ENCODE measurements at regions not wholly inside any gene's neighbourhood (a gene's known extent, or its start where the extent isn't known, plus 50 kb on each side); places are given as distances from the start of the nearest gene placed in this dataset.
"Not testable (repeated sequence)": the region's sequence is repeated elsewhere in the genome, so short reads cannot be mapped to it uniquely, and the experiment has no call there.

DNA sequence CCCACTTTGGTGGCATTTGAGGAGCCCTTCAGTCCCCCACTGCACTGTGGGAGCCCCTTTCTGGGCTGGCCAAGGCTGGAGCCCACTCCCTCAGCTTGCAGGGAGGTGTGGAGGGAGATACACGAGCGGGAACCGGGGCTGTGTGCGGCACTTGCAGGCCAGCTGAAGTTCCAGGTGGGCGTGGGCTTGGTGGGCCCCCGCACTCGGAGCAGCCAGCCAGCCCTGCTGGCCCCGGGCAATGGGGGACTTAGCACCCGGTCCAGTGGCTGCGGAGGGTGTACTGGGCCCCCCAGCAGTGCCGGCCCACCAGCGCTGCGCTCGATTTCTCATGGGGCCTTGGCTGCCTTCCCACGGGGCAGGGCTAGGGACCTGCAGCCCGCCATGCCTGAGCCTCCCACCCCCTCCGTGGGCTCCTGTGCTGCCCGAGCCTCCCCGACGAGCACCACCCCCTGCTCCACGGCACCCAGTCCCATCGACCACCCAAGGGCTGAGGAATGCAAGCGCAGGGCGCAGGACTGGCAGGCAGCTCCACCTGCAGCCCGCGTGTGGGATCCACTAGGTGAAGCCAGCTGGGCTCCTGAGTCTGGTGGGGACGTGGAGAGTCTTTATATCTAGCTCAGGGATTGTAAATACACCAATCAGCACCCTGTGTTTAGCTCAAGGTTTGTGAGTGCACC lies 379.7 kb downstream of the CGGBP1 start:
- in situ Hi-C loops (cut with HindIII; ENCODE audit: low pct_unique_long_range_greater_than_20kb, low sequenced_read_pairs); DNase-seq (ENCODE audit: low read depth): not testable (repeated sequence)

DNA sequence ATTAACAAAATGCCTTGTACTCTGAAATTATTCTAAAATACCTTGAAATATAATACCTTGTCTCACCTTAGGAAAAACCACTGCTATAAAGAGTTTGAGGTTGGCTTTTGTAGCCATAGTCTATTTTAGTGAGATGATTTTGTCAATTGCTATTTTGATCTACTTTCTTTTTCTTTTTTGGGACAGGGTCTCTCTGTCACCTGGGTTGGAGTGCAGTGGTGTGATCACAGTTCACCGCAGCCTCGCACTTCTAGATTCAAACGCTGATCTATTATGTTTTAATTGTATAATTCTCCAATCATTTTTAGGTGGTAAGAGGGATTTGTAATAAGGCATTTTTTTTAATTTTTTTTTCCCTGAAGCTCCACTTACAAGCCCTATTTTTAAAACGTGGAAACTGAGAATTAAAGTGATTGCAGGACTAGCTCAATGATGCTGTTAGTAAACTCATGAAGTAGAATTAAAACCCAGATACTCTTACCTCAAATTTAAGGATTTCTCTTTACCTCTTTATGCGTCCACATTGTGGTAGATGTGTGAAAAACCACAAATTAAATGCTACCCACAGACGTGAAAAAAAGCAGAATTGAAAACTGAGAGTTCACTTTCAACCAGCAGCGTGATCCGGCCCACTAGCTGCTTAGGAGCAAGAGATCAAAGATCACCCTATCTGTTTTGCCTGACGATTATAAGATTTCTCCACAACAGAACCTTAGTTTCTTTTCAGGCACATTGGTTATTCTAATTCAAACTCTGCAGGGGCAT lies 384.2 kb downstream of the CGGBP1 start:
- no peak for DNase-seq (ENCODE audit: low read depth)
- in situ Hi-C loops (cut with HindIII; ENCODE audit: low pct_unique_long_range_greater_than_20kb, low sequenced_read_pairs): no loop called here

DNA sequence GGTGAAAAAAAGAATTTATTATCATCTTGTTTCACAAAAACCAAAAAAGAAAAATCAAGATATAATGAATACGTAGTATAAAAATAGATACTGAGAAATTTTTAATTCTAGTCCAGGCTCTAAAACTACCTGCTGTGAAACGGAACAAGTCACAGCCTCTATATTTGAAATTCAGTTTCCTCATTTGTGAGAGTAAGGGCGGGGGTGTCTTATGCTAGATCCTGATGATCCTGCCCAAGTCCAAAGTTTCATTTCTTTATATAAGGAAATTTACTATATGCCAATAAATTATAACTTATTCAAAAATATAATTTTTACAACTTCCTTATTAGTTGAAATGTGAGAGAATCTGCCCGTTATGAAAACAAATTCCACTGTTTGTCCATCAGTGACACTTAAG lies 385.7 kb downstream of the CGGBP1 start:
- no peak for DNase-seq (ENCODE audit: low read depth)
- in situ Hi-C loops (cut with HindIII; ENCODE audit: low pct_unique_long_range_greater_than_20kb, low sequenced_read_pairs): no loop called here

DNA sequence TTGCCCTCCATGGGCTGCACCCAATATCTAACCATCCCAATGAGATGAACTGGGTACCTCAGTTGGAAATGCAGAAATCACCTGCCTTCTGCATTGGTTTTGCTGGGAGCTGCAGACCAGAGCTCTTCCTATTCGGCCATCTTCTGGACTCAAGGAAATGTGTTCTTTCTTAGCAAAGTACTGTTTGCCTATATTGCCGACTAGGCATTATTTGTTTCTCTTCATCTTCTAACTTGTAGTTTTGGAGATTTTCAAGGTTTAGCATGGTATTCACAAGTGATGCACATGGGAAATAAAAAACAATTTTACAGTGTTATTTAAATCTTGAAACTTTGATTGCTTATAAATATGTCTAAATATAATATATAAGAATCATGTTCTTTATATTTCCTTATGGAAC lies 377.8 kb upstream of the POU1F1 start:
- in situ Hi-C loops (cut with HindIII; ENCODE audit: low pct_unique_long_range_greater_than_20kb, low sequenced_read_pairs): no loop called here
- DNase-seq (ENCODE audit: low read depth): no peak

DNA sequence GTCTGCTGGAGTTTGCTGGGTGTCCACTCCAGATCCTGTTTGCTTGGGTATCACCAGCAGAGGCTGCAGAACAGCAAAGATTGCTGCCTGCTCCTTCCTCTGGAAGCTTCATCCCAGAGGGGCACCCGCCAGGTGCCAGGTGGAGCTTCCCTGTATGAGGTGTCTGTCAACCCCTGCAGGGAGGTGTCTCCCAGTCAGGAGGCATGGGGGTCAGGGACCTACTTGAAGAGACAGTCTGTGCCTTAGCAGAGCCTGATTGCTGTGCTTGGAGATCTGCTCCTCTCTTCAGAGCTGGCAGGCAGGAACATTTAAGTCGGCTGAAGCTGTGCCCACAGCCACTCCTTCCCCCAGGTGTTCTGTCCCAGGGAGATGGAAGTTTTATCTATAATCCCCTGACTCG lies 376.8 kb upstream of the POU1F1 start:
- DNase-seq (ENCODE audit: low read depth); in situ Hi-C loops (cut with HindIII; ENCODE audit: low pct_unique_long_range_greater_than_20kb, low sequenced_read_pairs): not testable (repeated sequence)

DNA sequence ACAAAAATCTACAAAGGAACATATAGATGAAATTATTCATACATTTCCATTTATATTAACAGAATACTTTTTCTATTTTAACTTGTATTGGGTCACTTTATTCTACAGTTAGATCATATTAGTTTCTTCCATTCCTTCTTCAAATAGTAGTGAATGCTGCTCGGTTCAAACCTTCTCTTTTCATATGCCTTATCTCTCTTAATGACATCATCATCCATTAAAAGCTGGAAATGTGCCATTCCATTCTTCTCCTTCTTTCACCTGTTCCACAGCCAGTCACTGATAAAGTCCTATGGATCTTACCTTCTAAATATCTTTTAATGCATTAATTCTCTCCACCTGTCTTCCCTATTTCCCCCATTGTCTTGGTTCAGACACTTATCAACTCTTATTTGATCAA lies 358.0 kb upstream of the POU1F1 start:
- DNase-seq (ENCODE audit: low read depth): no peak
- in situ Hi-C loops (cut with HindIII; ENCODE audit: low pct_unique_long_range_greater_than_20kb, low sequenced_read_pairs): no loop called here

DNA sequence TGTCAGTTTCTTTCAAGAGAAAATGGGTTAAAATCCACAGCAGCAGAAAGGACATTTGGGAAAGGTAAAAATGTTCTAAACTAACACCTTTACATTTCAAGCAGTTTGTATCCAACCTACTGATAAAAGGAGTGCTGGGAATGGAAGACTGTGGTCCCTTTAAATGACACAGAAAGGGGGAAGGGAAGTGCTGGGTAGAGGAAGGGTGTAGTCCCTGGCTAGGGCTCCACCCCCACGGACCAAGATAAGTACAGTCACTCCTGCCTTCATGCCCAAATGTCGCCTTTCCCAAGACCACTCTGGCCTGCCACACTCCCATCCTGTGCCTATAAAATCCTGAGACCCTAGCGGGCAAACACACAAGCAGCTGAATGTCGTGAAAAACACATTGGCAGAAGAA lies 350.9 kb upstream of the POU1F1 start:
- in situ Hi-C loops (cut with HindIII; ENCODE audit: low pct_unique_long_range_greater_than_20kb, low sequenced_read_pairs): no loop called here
- no peak for DNase-seq (ENCODE audit: low read depth)

DNA sequence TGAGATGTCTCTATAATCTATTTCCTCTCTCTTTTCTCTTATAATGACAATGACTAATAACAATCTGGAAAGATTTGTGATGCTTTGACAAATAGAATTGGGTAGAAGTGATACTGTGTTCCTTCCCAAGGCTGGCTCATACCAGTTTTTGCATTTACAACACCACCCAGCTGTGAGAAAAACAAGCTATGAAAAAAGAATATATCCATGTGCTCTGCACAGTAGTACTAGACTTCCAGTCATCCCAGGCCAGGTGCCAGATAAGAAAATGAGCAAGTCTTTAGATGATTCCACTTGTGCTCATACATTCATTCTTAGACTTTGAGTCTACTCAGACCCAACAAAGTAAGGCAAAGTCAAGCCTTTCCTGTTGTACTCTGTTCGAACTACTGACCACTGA lies 350.2 kb upstream of the POU1F1 start:
- in situ Hi-C loops (cut with HindIII; ENCODE audit: low pct_unique_long_range_greater_than_20kb, low sequenced_read_pairs): no loop called here
- DNase-seq (ENCODE audit: low read depth): no peak

DNA sequence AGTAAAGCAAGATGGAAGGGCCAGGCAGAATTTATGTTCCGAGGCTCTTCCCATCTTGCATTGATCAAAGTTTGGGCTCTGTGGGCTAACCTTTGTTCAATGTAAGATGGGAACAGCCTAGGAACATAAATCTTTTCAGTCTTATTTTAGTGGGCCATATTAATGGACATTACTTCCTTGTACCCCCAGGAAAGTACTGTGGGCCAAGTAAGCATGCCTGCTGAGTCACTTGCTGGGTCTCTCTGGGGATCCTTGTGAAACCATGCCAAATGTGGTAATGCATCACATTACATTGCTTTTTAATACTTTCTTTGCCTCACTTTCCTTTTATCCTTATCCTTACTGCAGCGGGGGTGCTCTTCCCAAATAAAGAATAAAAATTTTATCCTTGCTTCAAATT lies 349.5 kb upstream of the POU1F1 start:
- in situ Hi-C loops (cut with HindIII; ENCODE audit: low pct_unique_long_range_greater_than_20kb, low sequenced_read_pairs): no loop called here
- DNase-seq (ENCODE audit: low read depth): no peak

DNA sequence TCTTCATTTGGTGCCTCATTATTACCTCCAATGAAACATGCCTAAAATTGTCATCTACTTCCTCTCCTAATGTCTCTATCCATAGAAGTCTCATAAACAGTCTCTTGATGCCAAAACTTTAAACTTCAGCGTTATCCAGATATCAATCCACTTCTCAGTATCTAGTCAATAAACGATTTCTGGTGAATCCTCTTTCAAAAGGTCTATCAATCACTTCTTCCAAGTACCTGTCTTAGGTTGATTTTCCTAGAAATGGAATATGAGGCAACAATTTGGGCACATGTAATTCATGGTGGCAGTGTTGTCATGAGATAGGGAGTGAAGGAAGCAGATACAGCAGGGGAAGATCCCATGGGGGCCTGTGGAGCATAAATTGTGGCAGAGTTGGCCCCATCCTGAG lies 348.5 kb upstream of the POU1F1 start:
- in situ Hi-C loops (cut with HindIII; ENCODE audit: low pct_unique_long_range_greater_than_20kb, low sequenced_read_pairs): no loop called here
- no peak for DNase-seq (ENCODE audit: low read depth)

DNA sequence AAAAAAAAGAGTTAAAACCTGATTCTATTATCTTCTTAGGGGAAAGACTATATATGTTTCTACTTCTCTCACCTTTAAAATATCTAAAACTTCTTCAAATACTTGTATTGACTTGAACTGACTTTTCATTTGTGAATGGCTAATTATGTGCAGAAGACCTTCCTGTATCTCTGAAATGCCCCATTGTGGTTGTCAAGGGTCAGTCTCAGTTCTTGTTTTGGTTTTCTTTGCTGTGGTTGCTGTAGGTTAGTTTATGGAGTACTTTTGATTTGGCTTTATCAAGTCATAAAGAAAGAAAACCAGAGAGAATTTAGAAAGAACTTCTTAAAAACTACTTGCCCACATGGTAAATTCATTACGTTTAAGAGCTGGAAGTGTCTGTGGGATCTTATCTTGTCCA lies 345.3 kb upstream of the POU1F1 start:
- DNase-seq (ENCODE audit: low read depth): no peak
- in situ Hi-C loops (cut with HindIII; ENCODE audit: low pct_unique_long_range_greater_than_20kb, low sequenced_read_pairs): no loop called here

DNA sequence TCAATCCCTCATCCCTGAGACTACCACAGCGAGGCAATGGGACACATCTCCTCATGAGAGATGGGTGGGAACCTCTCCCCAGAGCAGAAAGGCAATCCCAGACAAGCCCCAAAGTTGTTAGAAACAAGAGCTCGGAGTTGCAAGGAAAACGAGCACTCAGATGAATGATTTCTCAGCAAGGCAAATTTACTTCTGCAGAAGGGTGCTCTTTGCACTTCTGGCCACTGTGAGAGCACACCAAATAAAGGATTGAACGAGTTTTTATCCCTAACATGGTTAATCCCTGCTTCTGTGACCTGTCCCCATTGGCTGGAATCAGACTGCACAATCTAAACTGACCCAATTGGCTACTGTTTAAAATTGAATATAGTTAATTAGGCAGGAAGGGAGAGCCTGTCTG lies 339.1 kb upstream of the POU1F1 start:
- in situ Hi-C loops (cut with HindIII; ENCODE audit: low pct_unique_long_range_greater_than_20kb, low sequenced_read_pairs): no loop called here

DNA sequence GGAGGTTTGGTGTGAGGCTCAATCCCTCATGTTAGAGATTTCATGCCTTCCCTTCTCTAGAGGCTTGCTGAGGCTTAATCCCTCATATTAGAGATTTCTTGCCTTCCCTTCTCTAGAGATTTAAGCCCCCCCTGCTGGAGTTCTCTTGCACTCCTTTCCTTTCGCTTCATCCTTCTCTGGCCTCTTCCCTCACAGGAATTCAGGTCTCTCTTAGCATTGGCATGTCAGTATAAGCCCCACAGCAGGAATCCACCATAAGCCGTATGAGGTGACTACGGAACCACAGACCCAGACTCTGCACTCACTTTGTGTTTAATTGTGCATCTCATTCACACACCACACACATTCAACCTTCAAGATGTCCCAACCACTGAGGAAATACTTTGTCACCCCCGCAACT lies 338.6 kb upstream of the POU1F1 start:
- DNase-seq (ENCODE audit: low read depth): no peak
- in situ Hi-C loops (cut with HindIII; ENCODE audit: low pct_unique_long_range_greater_than_20kb, low sequenced_read_pairs): no loop called here

More for the DNA sequence above, 339.1 kb upstream of the POU1F1 start:
- no peak for DNase-seq (ENCODE audit: low read depth)

DNA sequence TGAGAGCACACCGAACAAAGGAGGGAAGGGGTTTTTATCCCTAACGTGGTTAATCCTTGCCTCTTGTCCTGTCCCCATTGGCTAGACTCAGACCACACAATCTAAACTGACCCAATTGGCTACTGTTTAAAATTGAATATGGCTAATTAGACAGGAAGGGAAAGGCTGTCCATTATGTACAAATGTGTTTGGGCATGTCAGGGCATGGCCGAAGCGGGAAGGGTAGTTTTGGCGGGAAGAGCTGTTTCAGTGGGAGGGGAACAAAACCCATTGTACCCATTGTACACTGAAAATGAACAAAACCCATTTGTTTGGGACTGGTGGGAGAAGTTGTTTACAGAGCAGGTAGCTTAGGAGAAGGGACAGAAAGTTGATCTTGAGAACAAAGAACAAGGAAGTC lies 330.9 kb upstream of the POU1F1 start:
- DNase-seq (ENCODE audit: low read depth): no peak
- in situ Hi-C loops (cut with HindIII; ENCODE audit: low pct_unique_long_range_greater_than_20kb, low sequenced_read_pairs): no loop called here

DNA sequence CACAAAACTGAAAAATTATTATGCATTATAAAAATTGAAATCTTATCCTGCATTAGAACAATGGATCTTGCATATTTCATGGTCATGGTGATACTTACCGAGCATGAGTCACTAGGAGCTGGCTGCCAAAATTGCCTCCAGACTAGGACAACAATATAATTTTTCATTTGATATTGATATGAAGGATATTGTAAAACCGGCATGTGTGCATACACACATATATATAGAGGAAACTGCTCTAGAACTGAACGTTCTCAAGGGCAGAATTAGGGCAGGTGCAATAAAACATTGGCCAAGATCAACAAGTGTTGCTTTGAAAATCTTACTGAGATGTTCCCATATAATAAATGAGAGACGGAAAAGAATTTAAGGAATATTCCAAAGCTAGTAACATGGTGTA lies 319.4 kb upstream of the POU1F1 start:
- DNase-seq (ENCODE audit: low read depth): no peak
- in situ Hi-C loops (cut with HindIII; ENCODE audit: low pct_unique_long_range_greater_than_20kb, low sequenced_read_pairs): no loop called here

DNA sequence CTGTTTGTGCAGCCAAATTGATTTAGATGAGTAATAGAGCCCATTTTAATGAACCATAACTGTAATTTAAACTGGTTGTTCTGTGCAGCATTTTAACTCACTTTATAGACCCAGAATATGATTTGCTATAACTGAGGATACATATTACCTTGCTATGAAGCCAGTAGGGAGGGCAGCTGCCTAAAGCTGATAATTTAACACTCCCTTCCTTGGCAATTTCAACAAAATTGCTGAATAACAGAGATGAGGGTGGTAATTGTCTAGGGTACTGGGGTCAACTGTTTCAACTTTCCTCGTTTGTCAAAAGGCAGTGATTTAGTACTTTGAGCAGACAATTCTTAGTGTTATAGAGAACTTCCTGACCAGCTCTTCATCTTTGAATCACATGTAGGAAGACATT lies 304.9 kb upstream of the POU1F1 start:
- DNase-seq (ENCODE audit: low read depth): no peak
- in situ Hi-C loops (cut with HindIII; ENCODE audit: low pct_unique_long_range_greater_than_20kb, low sequenced_read_pairs): no loop called here

DNA sequence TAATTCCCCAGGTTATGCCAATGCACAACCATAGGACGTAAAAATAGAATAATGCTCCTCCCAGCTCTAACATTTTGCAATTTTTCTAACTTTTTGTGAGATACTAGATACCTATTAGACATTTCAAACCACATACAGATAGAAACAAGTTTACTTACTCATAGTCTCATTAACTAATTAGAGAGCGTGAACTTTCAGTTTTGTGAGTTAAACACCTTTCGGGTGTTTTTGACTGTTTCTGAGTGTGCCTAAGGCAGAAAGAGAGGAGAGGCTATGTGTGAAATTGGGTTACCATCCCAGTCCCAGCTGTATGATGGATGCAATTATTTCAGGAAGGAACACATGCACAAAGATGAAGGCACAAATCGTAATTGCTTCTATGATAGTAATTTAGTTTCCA lies 300.4 kb upstream of the POU1F1 start:
- in situ Hi-C loops (cut with HindIII; ENCODE audit: low pct_unique_long_range_greater_than_20kb, low sequenced_read_pairs): no loop called here
- DNase-seq (ENCODE audit: low read depth): no peak

DNA sequence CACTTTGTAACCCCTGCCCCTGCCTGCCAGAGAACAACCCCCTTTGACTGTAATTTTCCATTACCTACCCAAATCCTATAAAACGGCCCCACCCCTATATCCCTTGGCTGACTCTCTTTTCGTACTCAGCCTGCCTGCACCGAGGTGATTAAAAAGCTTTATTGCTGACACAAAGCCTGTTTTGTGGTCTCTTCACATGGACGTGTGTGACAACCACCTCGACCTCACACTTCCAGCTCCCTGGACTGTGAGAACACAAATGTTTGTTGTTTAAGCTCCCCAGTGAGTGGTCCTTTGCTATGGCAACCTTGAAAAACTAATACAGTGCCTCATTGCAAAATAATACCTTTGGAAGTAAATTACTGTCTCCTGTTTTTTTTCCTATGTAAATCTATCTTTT lies 299.2 kb upstream of the POU1F1 start:
- no peak for DNase-seq (ENCODE audit: low read depth)
- in situ Hi-C loops (cut with HindIII; ENCODE audit: low pct_unique_long_range_greater_than_20kb, low sequenced_read_pairs): no loop called here

DNA sequence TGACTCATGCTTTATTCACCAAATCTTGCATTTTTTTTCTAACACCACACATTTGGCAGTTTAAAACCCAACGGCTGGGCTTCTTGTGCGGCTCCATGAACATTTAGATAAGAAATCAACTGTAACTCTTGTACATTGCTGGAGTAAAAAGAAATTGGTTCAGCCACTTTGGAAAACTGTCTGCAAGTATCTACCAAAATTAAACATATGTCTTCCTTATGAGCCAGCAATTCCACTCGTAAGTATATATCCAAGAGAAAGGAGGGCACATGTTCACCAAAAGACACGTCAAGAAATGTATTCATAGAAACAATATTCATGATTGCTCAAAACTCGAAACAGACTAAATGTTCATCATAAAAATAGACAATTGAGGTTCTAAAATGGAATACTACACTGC lies 291.9 kb upstream of the POU1F1 start:
- no peak for DNase-seq (ENCODE audit: low read depth)

DNA sequence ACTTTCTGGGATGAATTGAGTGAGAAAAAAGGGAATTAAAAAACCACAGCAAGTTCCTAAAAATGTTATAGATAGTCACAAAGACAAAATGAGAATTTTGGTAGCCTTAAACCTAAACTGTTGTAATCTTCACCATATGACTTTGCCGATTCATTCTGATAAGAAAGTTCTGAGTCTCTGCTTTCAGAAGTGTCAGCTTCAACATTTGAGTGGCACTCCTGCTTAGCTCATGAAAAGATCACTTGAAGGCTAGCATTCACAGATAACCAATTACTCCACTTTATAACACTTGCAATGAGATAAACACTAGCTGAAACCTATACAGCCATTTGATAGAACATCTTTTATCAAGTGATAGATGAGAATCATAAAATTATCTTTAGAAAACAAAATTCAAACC lies 288.1 kb upstream of the POU1F1 start:
- in situ Hi-C loops (cut with HindIII; ENCODE audit: low pct_unique_long_range_greater_than_20kb, low sequenced_read_pairs): no loop called here
- DNase-seq (ENCODE audit: low read depth): no peak

More for the DNA sequence above, 291.9 kb upstream of the POU1F1 start:
- in situ Hi-C loops (cut with HindIII; ENCODE audit: low pct_unique_long_range_greater_than_20kb, low sequenced_read_pairs): no loop called here
